HFFc6 (cell line): ENCODE measurements at regions not wholly inside any gene's neighbourhood (a gene's known extent, or its start where the extent isn't known, plus 50 kb on each side); places are given as distances from the start of the nearest gene placed in this dataset.

Source experiments
- DNase-seq: peaks from one replicate; pipeline ENCODE4 v3.0.0-alpha.2; 2018
- H3K27ac Mint-ChIP-seq: 2 replicates; pipeline ENCODE4 v1.8.0; 2020; ENCODE audit warnings: mild to moderate bottlenecking, mixed read lengths
- H3K27me3 Mint-ChIP-seq: 2 replicates; pipeline ENCODE4 v1.8.0; 2021; ENCODE audit warnings: mild to moderate bottlenecking, moderate library complexity, mixed read lengths; ENCODE audit not compliant: insufficient read depth
- H3K36me3 Mint-ChIP-seq: 2 replicates; pipeline ENCODE4 v1.8.0; 2021; ENCODE audit warnings: low read depth, mixed read lengths
- H3K4me1 Mint-ChIP-seq: 2 replicates; pipeline ENCODE4 v1.8.0; 2020; ENCODE audit warnings: low read depth, mixed read lengths
- H3K4me3 Mint-ChIP-seq: 2 replicates; pipeline ENCODE4 v1.8.0; 2020; ENCODE audit warnings: mild to moderate bottlenecking, moderate library complexity, mixed read lengths
- H3K9me3 Mint-ChIP-seq: 2 replicates; pipeline ENCODE4 v1.8.0; 2020; ENCODE audit warnings: mild to moderate bottlenecking, mixed read lengths
- CTCF ChIP-seq: fragments of 200-600 bp; sonication (generic); IDR thresholded peaks from 2 replicates; pipeline ENCODE4 v1.5.0; 2021; ENCODE audit warnings: antibody characterized with exemption, mild to moderate bottlenecking

DNA sequence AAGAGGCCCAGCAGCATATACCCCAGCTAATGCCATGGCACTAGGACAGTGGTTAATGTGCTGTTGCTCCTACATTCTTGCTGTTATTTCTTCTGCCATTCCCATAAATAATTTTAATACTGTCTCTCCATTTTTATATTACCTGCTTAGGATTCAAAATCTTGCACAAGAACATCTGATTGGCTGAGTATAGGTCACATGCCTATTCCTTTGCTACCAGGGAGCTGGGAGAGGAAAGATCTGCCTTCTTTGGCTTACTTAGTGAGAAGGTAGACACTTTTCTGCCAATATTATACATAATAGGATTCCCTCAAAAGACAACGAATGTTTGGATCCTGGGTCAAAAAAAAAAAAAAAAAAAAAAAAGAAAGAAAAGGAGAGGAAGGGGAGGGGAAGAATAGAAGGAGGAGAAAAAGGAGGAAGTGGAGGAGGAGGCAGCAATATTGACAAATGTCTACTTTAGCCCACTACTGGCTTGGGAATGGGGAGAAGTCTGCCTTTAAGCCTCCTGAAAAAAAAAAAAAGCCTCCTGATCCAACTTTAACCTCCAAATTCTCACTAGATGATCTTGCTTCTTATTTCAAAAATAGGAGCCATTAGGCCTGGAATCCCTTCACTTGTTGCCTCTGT is 134.5 kb upstream of the HNRNPU start:
- Mint-ChIP-seq H3K4me1 (no peaks in the 10 kb centered on the region), H3K4me3 (no peak overlapping the region), H3K27me3 (no peaks in the 10 kb centered on the region), H3K27ac (no peak overlapping the region), H3K36me3 (peaks cover 6% of the 10 kb centered on the region; the same call in 1 of the 2 replicates), H3K9me3 (no peaks in the 10 kb centered on the region)
- TF ChIP-seq CTCF, result no peak
- DNase-seq, result no peak

GRCh38 chr1:244995602-244996400 is 131.5 kb upstream of the HNRNPU start:
- H3K36me3 Mint-ChIP-seq, result peaks cover 17% of the 10 kb centered on the region; the same call in 1 of the 2 replicates
- DNase-seq, result no peak
- H3K27ac Mint-ChIP-seq, result no peak overlapping the region
- no peak overlapping the region for H3K4me3 Mint-ChIP-seq
- peaks cover 19% of the 10 kb centered on the region for H3K4me1 Mint-ChIP-seq
- peaks cover 2% of the 10 kb centered on the region; the same call in 1 of the 2 replicates for H3K27me3 Mint-ChIP-seq
- no peak for TF ChIP-seq CTCF
- H3K9me3 Mint-ChIP-seq, result peaks cover 7% of the 10 kb centered on the region; the same call in 1 of the 2 replicates

- DNase-seq, result peak; percentile 50
- H3K9me3 Mint-ChIP-seq, result peaks cover 7% of the 10 kb centered on the region; the same call in 1 of the 2 replicates
- no peak overlapping the region for H3K4me3 Mint-ChIP-seq
- H3K4me1 Mint-ChIP-seq, result peaks cover 40% of the 10 kb centered on the region
- TF ChIP-seq CTCF, result no peak
- H3K36me3 Mint-ChIP-seq, result peaks cover 24% of the 10 kb centered on the region; the same call in 1 of the 2 replicates
- no peak overlapping the region for H3K27ac Mint-ChIP-seq
- peaks cover 2% of the 10 kb centered on the region; the same call in 1 of the 2 replicates for H3K27me3 Mint-ChIP-seq
These were observed 128.5 kb upstream of the HNRNPU start for GRCh38 chr1:244992833-244993232.

- H3K27ac Mint-ChIP-seq, result peak overlapping the region; percentile 61
- H3K36me3 Mint-ChIP-seq, result peaks cover 23% of the 10 kb centered on the region; the same call in 1 of the 2 replicates
- peaks cover 7% of the 10 kb centered on the region; the same call in 1 of the 2 replicates for H3K9me3 Mint-ChIP-seq
- peaks cover 40% of the 10 kb centered on the region for H3K4me1 Mint-ChIP-seq
- peak; percentile 44 for DNase-seq
- no peak overlapping the region; the same call in 1 of the 2 replicates for H3K4me3 Mint-ChIP-seq
- peaks cover 2% of the 10 kb centered on the region; the same call in 1 of the 2 replicates for H3K27me3 Mint-ChIP-seq
- no peak for TF ChIP-seq CTCF
These were observed 125.5 kb upstream of the HNRNPU start for GRCh38 chr1:244989813-244990212.

DNA sequence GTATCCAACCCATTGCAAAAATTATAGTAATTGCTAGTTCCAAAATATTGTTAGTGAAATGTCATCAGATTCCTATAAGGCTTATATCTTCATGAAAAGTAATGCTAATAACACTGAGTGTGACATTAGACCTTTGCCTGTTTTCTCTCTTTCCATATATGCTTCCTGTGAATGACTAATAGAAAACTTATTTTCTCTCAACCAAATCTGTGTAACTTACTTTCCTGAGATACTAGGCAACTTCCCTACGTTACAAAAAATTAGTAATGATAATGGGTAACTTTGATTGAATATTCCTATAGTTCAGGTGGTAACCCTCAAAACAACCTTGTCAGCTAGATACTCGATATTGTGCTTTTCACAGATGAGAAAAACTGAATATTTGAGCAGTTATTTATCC is 124.2 kb upstream of the HNRNPU start:
- Mint-ChIP-seq H3K4me1 (peaks cover 38% of the 10 kb centered on the region), H3K4me3 (no peak overlapping the region), H3K27ac (no peak overlapping the region), H3K36me3 (peaks cover 23% of the 10 kb centered on the region; the same call in 1 of the 2 replicates), H3K27me3 (peaks cover 1% of the 10 kb centered on the region; the same call in 1 of the 2 replicates), H3K9me3 (peaks cover 7% of the 10 kb centered on the region; the same call in 1 of the 2 replicates)
- TF ChIP-seq CTCF, result no peak
- no peak for DNase-seq
